ENCODE measurements at regions not wholly inside any gene's neighbourhood (a gene's known extent, or its start where the extent isn't known, plus 50 kb on each side); places are given as distances from the start of the nearest gene placed in this dataset.

DNA sequence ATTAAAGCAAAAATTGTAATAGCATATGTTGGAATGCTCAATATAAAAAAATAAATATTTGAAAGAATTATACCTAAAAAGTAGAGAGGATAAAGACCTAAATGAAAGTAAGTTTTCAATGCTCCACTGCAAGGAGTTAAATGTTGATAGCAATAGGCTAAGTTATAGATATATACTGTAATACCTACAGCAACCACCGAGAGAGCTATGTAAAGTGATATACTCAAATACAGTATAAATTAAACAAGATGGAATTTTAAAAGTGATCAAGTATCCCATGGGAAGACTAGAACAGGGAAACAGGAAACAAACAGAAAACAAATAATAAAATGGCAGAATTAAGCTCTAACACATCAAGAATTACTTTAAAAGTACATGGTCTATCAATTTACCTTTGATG, 73.9 kb downstream of the CASP3 start:
- no peaks in the 10 kb centered on the region for H3K27me3 ChIP-seq (replicated peaks)
- TF ChIP-seq, protein P1, sequence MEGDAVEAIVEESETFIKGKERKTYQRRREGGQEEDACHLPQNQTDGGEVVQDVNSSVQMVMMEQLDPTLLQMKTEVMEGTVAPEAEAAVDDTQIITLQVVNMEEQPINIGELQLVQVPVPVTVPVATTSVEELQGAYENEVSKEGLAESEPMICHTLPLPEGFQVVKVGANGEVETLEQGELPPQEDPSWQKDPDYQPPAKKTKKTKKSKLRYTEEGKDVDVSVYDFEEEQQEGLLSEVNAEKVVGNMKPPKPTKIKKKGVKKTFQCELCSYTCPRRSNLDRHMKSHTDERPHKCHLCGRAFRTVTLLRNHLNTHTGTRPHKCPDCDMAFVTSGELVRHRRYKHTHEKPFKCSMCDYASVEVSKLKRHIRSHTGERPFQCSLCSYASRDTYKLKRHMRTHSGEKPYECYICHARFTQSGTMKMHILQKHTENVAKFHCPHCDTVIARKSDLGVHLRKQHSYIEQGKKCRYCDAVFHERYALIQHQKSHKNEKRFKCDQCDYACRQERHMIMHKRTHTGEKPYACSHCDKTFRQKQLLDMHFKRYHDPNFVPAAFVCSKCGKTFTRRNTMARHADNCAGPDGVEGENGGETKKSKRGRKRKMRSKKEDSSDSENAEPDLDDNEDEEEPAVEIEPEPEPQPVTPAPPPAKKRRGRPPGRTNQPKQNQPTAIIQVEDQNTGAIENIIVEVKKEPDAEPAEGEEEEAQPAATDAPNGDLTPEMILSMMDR (IDR thresholded peaks at IDR 0.05; ENCODE audit: low read depth, low read length, missing control alignments) = no peak
- in situ Hi-C loops (cut with HindIII; ENCODE audit: low pct_ligation_motif_present, low sequenced_read_pairs) = no loop called here
- H3K27ac ChIP-seq = no peak overlapping the region
- no peak for DNase-seq
- no peaks in the 10 kb centered on the region for H3K36me3 ChIP-seq (replicated peaks)
- H3K4me3 ChIP-seq (ENCODE audit: low read depth, low read length) = no peak overlapping the region

- in situ Hi-C loops (cut with HindIII; ENCODE audit: low pct_ligation_motif_present, low sequenced_read_pairs) = no loop called here
- Histone ChIP-seq H3K36me3 (replicated peaks) (no peaks in the 10 kb centered on the region), H3K4me3 (ENCODE audit: low read depth, low read length) (no peak overlapping the region), H3K27ac (no peak overlapping the region), H3K27me3 (replicated peaks) (no peaks in the 10 kb centered on the region)
- no peak for DNase-seq
- TF ChIP-seq, protein P1 (IDR thresholded peaks at IDR 0.05; ENCODE audit: low read depth, low read length, missing control alignments) = no peak
Measured at GRCh38 chr4:184574861-184575260, 74.4 kb downstream of the CASP3 start.

DNA sequence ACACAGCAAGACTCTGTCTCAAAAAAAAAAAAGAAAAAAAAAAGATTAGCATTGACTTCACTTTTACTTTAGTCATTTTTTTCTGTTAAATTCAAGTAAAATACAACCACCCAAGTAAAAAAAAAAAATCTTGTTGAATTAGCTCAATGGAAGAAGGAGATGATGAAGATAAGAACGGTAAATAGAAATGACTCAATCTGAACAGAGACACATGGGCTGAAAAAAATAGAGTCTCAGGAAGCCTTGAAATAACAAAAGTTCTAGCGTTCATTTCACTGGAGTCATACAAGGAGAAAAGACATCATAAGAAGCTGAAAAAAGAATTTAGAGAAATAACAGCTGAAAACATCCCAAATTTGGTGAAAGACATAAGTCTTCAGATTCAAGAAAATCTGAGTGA, 75.5 kb downstream of the CASP3 start:
- H3K27ac ChIP-seq = no peak overlapping the region
- no peaks in the 10 kb centered on the region for H3K36me3 ChIP-seq (replicated peaks)
- DNase-seq = peak; percentile 12
- H3K4me3 ChIP-seq (ENCODE audit: low read depth, low read length) = no peak overlapping the region
- no peaks in the 10 kb centered on the region for H3K27me3 ChIP-seq (replicated peaks)
- TF ChIP-seq, protein P1 (IDR thresholded peaks at IDR 0.05; ENCODE audit: low read depth, low read length, missing control alignments) = no peak
- in situ Hi-C loops (cut with HindIII; ENCODE audit: low pct_ligation_motif_present, low sequenced_read_pairs) = no loop called here

DNA sequence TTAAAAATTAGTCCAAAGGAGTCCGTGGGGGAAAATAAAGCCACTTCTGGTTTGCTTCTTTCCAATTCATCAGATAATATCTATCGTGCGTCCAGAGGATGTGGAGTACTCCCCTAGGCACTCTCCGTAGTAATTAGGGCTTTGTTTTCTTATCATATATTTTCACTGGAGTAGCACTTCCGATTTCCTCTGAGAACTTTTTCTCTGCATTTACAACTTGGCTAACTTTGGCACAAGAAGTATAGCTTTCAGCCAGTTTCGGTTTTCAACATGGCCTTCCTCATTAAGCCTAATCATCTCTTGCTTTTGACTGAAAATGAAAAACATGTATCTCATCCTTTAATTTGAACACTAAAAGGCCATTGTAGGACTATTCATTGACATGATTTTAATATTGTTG, 80.5 kb downstream of the CASP3 start:
- DNase-seq = no peak
- Histone ChIP-seq H3K36me3 (replicated peaks) (no peaks in the 10 kb centered on the region), H3K4me3 (ENCODE audit: low read depth, low read length) (no peak overlapping the region), H3K27ac (no peak overlapping the region), H3K27me3 (replicated peaks) (no peaks in the 10 kb centered on the region)
- TF ChIP-seq, protein P1 (IDR thresholded peaks at IDR 0.05; ENCODE audit: low read depth, low read length, missing control alignments) = no peak
- in situ Hi-C loops (cut with HindIII; ENCODE audit: low pct_ligation_motif_present, low sequenced_read_pairs) = no loop called here

DNA sequence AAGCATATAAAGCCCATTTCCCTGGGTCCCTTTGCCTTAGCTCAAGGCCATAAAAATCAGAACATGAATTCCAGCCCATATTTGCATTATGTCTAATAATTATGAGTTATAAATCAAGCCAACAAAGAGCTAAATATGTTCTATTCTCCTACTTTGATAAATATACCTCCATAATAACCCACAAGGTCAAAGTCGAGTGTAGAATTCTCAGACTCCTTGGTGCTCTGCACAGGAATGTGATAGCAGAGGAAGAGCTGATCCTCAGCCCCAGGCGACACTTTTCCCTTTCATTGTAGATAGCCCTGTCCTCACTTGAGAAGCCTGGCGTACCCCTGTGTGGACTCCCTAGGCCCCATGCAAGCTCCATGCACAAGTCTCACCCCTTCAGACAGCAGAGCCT, 85.6 kb downstream of the CASP3 start:
- no peak overlapping the region for H3K4me3 ChIP-seq (ENCODE audit: low read depth, low read length)
- H3K27me3 ChIP-seq (replicated peaks) = no peaks in the 10 kb centered on the region
- DNase-seq = no peak
- in situ Hi-C loops (cut with HindIII; ENCODE audit: low pct_ligation_motif_present, low sequenced_read_pairs) = no loop called here
- H3K36me3 ChIP-seq (replicated peaks) = no peaks in the 10 kb centered on the region
- no peak overlapping the region for H3K27ac ChIP-seq
- TF ChIP-seq, protein P1 (IDR thresholded peaks at IDR 0.05; ENCODE audit: low read depth, low read length, missing control alignments) = no peak

DNA sequence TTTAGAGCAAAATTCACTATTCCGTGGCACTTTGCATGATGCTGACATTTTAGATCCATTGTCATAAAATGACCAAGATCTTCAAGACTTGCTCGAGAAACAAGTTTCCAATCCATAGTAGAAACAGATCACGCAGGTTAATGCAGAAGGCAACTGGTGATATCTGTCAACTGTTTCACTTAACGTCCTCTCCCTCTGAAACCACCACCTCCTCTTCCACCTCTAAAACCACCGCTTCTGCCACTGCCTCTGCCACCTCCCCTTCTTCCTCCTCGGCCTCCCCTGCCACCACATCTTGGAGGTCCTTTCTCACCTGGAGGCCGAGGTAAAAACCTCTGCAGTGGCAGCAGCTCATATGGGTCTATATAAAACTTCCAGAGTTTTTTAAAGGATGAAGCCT, 84.6 kb upstream of the IRF2 start:
- no peaks in the 10 kb centered on the region for H3K36me3 ChIP-seq (replicated peaks)
- no peak overlapping the region for H3K27ac ChIP-seq
- in situ Hi-C loops (cut with HindIII; ENCODE audit: low pct_ligation_motif_present, low sequenced_read_pairs) = no loop called here
- TF ChIP-seq, protein P1 (IDR thresholded peaks at IDR 0.05; ENCODE audit: low read depth, low read length, missing control alignments) = no peak
- H3K4me3 ChIP-seq (ENCODE audit: low read depth, low read length) = no peak overlapping the region
- DNase-seq = no peak
- no peaks in the 10 kb centered on the region for H3K27me3 ChIP-seq (replicated peaks)

All from brain microvascular endothelial cell (primary cell).